ENCODE measurements at regions not wholly inside any gene's neighbourhood (a gene's known extent, or its start where the extent isn't known, plus 50 kb on each side); places are given as distances from the start of the nearest gene placed in this dataset.
"Not testable (repeated sequence)": the region's sequence is repeated elsewhere in the genome, so short reads cannot be mapped to it uniquely, and the experiment has no call there.

DNA sequence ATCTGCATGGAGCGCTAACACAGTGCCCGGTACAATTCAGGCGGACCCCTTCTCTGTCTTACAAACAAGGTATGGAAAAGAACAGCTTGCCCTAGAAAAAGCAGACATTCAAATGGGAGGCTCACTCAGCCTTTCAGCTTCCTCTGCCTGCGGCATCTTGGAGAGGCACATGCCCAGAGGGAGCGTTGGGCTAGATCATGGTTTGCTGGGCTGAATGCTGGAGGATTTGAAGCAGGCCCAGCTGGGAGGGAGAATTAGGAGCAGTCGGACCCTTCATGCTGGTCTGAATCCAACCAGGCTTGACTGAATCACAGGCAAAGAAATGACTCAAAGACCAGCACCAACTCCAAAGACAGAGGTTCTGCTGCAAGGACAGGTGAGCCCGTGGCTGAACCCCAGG, 286.7 kb upstream of the FRG1 start:
- H3K27me3 Mint-ChIP-seq; H3K9me3 Mint-ChIP-seq; H3K27ac Mint-ChIP-seq; DNase-seq; POLR2A ChIA-PET; H3K4me3 Mint-ChIP-seq; ATAC-seq (ENCODE audit: low read depth); H3K4me1 Mint-ChIP-seq; H3K36me3 Mint-ChIP-seq: not testable (repeated sequence)

- H3K9me3 Mint-ChIP-seq; H3K27me3 Mint-ChIP-seq; H3K27ac Mint-ChIP-seq; ATAC-seq (ENCODE audit: low read depth); H3K4me1 Mint-ChIP-seq; POLR2A ChIA-PET; DNase-seq; H3K36me3 Mint-ChIP-seq; H3K4me3 Mint-ChIP-seq: not testable (repeated sequence)
Observed at GRCh38 chr4:189654396-189654795, 286.3 kb upstream of the FRG1 start.

GRCh38 chr4:189655817-189656216, 284.9 kb upstream of the FRG1 start:
- H3K4me1 Mint-ChIP-seq; ATAC-seq (ENCODE audit: low read depth); H3K27ac Mint-ChIP-seq; H3K27me3 Mint-ChIP-seq; DNase-seq; H3K4me3 Mint-ChIP-seq; H3K36me3 Mint-ChIP-seq; POLR2A ChIA-PET; H3K9me3 Mint-ChIP-seq: not testable (repeated sequence)

GRCh38 chr4:189656641-189657040, 284.0 kb upstream of the FRG1 start:
- Mint-ChIP-seq H3K36me3 (no peaks in the 10 kb centered on the region), H3K4me3 (no peak overlapping the region), H3K27me3 (no peaks in the 10 kb centered on the region), H3K4me1 (no peaks in the 10 kb centered on the region), H3K9me3 (no peaks in the 10 kb centered on the region), H3K27ac (no peak overlapping the region)
- POLR2A ChIA-PET, result no interaction called here
- ATAC-seq (ENCODE audit: low read depth), result no peak
- DNase-seq, result no peak

GRCh38 chr4:189658259-189658658, 282.4 kb upstream of the FRG1 start:
- POLR2A ChIA-PET; H3K4me3 Mint-ChIP-seq; H3K4me1 Mint-ChIP-seq; H3K9me3 Mint-ChIP-seq; H3K27ac Mint-ChIP-seq; ATAC-seq (ENCODE audit: low read depth); H3K27me3 Mint-ChIP-seq; DNase-seq; H3K36me3 Mint-ChIP-seq: not testable (repeated sequence)

GRCh38 chr4:189658831-189659230, 281.8 kb upstream of the FRG1 start:
- H3K4me1 Mint-ChIP-seq; ATAC-seq (ENCODE audit: low read depth): not testable (repeated sequence)

DNA sequence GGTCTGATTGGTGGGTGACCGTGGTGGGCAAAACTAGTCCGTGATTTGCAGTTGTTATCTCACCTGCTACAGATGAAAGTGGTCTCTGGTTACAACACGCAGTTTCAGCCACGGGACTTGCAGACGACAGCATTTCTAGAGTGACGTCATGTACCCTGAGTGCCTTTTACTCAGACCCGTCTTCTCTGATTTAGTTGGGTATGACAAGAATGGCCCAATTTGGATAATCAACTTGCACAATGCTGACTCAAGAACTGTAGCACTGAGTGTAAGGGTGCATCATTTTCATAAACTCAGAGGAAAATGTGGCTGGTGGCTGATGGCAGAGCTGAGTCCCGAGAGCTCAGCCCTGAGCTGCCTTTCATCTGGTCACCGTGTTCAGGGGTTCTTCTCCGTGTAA, 281.4 kb upstream of the FRG1 start:
- Mint-ChIP-seq H3K27me3 (no peaks in the 10 kb centered on the region), H3K4me1 (no peaks in the 10 kb centered on the region), H3K9me3 (no peaks in the 10 kb centered on the region), H3K36me3 (no peaks in the 10 kb centered on the region), H3K27ac (no peak overlapping the region), H3K4me3 (no peak overlapping the region)
- ATAC-seq (ENCODE audit: low read depth), result no peak
- no peak for DNase-seq
- POLR2A ChIA-PET, result no interaction called here

More at GRCh38 chr4:189658831-189659230, 281.8 kb upstream of the FRG1 start:
- H3K4me3 Mint-ChIP-seq, H3K36me3 Mint-ChIP-seq, H3K27ac Mint-ChIP-seq, H3K9me3 Mint-ChIP-seq, POLR2A ChIA-PET, H3K27me3 Mint-ChIP-seq, DNase-seq: not testable (repeated sequence)

DNA sequence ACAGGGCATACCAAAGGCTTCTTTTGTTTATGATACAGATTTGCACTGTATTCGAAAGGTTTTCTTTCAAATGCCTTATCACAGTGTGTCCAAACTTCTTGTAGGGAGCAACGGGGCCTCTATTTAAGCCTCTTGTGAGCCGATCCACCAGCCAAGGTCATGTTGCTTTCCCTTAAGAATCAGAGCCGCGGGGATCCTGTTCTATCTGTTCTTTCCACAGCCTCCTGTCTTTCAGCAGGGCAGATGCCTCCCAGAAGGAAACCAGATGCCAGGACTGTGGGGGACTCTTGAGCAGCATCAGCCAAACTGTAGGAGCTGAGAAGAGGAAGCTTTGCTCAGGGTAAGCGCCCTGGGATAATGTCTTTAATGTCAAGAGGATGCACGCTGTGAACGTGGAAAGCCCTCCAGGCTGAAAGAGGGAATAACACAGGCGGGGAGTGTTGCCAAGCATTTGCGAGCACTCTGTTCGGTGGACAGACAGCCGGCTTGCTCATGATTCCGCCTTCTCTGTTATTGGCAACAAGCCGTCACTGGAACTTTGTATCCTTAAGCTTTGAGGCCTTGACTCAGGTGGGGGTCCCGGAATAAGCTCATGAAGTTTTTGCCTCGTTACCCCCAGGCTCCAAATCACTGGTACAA, 279.8 kb upstream of the FRG1 start:
- no peak for DNase-seq
- no peaks in the 10 kb centered on the region for H3K4me1 Mint-ChIP-seq
- H3K4me3 Mint-ChIP-seq, result no peak overlapping the region
- POLR2A ChIA-PET, result no interaction called here
- H3K27ac Mint-ChIP-seq, result no peak overlapping the region
- H3K9me3 Mint-ChIP-seq, result no peaks in the 10 kb centered on the region
- H3K36me3 Mint-ChIP-seq, result no peaks in the 10 kb centered on the region
- ATAC-seq (ENCODE audit: low read depth), result no peak
- H3K27me3 Mint-ChIP-seq, result no peaks in the 10 kb centered on the region

DNA sequence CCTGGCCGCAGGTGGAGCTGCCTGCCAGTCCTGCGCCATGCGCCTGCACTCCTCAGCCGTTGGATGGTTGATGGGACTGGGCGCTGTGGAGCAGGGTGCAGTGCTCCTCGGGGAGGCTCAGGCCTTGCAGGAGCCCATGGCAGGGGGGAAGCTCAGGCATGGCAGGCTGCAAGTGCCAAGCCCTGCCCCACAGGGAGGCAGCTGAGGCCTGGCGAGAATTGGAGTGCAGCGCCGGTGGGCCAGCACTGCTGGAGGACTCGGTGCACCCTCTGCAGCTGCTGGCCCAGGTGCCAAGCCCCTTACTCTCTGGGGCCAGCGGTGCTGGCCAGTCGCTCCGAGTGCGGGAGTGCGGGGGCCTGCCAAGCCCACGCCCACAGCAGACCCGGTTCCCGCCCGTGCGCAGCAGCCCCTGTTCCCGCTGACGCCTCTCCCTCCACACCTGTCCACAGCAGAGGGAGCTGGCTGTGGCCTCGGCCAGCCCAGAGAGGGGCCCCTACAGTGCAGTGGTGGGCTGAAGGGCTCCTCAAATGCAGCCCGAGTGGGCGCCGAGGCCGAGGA, 275.9 kb upstream of the FRG1 start:
- Mint-ChIP-seq H3K27ac (no peak overlapping the region), H3K4me1 (no peaks in the 10 kb centered on the region), H3K9me3 (no peaks in the 10 kb centered on the region), H3K27me3 (no peaks in the 10 kb centered on the region), H3K36me3 (no peaks in the 10 kb centered on the region), H3K4me3 (no peak overlapping the region)
- POLR2A ChIA-PET, result no interaction called here
- no peak for DNase-seq
- ATAC-seq (ENCODE audit: low read depth), result no peak

DNA sequence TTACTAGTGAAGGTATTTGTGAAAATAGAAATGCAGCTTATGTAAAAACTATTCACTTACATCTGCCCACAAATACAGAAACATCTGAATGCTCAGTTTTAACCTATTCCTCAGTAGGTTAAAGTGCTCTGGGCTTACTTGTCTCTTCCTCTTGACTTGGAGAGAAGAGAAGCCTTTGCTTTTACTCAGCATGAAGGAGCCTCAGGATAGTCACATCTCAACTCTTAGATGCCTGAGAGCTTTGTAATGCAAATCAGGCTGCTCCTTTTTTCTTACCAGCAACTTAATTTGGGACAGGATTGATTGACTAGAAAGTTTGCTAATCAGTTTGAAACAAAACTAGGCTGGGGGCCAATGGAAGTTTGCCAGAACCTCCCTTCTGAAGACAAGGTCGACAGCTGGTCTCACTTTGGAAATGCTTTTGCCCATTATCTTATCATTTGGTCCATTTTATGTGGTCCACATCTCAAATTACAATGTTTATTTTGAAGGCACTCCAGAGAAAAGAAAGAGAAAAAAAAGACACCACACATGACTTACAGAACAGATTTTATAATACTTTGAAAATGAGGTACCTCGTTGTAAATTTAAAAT, 274.9 kb upstream of the FRG1 start:
- H3K9me3 Mint-ChIP-seq; H3K4me1 Mint-ChIP-seq; DNase-seq; ATAC-seq (ENCODE audit: low read depth); H3K36me3 Mint-ChIP-seq; H3K4me3 Mint-ChIP-seq; H3K27me3 Mint-ChIP-seq; H3K27ac Mint-ChIP-seq; POLR2A ChIA-PET: not testable (repeated sequence)

DNA sequence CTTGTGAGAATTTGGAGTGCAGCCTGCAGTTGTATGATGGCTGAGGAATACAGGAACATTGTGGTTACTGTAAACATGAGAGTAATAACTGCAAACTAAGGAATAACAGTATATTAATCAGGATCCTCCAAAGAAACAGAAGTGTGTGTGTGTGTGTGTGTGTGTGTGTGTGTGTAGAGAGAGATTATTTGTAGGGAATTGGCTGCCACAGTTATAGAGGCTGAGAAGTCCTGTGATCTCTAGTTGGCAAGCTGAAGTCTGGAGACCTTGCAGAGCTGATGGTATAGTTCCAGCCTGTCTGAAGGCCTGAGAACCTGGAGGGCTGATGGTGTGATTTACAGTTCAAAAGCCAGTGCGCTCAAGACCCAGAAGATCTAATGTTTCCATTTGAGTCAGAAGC, 273.3 kb upstream of the FRG1 start:
- H3K27me3 Mint-ChIP-seq; POLR2A ChIA-PET; H3K4me3 Mint-ChIP-seq; ATAC-seq (ENCODE audit: low read depth); DNase-seq; H3K27ac Mint-ChIP-seq; H3K4me1 Mint-ChIP-seq; H3K9me3 Mint-ChIP-seq; H3K36me3 Mint-ChIP-seq: not testable (repeated sequence)

DNA sequence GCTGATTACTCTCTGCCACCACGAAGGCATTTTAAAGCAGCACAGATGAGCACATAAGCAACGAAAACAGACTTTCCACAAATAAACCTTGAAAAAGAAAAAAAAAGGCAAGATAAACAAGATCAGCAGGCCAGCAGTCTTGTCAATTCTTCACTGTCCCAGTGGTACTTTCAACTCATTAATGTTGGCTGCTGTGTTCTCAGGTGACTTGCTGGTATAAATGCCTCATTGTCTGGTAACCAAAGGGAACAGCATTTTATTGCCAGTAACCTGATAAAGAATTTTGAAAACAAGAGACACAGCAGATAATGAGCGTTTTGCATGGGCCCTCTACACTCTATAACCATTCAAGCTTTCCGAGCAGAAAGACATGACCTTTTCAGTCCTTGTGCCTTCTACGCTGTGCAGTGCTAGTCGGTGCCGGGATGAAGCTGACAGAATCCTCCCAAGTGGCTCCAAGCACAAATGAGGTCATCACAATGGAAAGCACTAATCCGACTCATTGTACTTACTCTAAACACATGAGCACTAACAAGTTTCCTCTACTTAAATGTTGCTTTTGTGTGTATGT, 242.9 kb upstream of the FRG1 start:
- H3K27ac Mint-ChIP-seq; H3K4me1 Mint-ChIP-seq; H3K9me3 Mint-ChIP-seq; ATAC-seq (ENCODE audit: low read depth); H3K36me3 Mint-ChIP-seq; POLR2A ChIA-PET; H3K27me3 Mint-ChIP-seq; H3K4me3 Mint-ChIP-seq; DNase-seq: not testable (repeated sequence)

- DNase-seq; ATAC-seq (ENCODE audit: low read depth); H3K27ac Mint-ChIP-seq; H3K27me3 Mint-ChIP-seq; H3K4me3 Mint-ChIP-seq; POLR2A ChIA-PET; H3K36me3 Mint-ChIP-seq; H3K4me1 Mint-ChIP-seq; H3K9me3 Mint-ChIP-seq: not testable (repeated sequence)
Observed at GRCh38 chr4:189703000-189703399, 237.7 kb upstream of the FRG1 start.

- ATAC-seq (ENCODE audit: low read depth); POLR2A ChIA-PET; H3K27ac Mint-ChIP-seq; H3K9me3 Mint-ChIP-seq; H3K4me3 Mint-ChIP-seq; DNase-seq; H3K27me3 Mint-ChIP-seq; H3K36me3 Mint-ChIP-seq; H3K4me1 Mint-ChIP-seq: not testable (repeated sequence)
Observed at GRCh38 chr4:189706821-189707220, 233.9 kb upstream of the FRG1 start.
